H9 (cell line): ENCODE measurements at regions not wholly inside any gene's neighbourhood (a gene's known extent, or its start where the extent isn't known, plus 50 kb on each side); places are given as distances from the start of the nearest gene placed in this dataset.
"Not testable (repeated sequence)": the region's sequence is repeated elsewhere in the genome, so short reads cannot be mapped to it uniquely, and the experiment has no call there.

Source experiments
- DNase-seq: peaks from one replicate; pipeline ENCODE4 v3.0.0-alpha.2; 2017
- H2AFZ ChIP-seq: one replicate; pipeline ENCODE4 v1.6.1; 2013; ENCODE audit warnings: mild to moderate bottlenecking, low read length, control low read depth, moderate library complexity
- H2AK5ac ChIP-seq: 2 replicates; pipeline ENCODE4 v1.6.1; 2013; ENCODE audit warnings: low read length, control low read depth, mixed read lengths; ENCODE audit not compliant: insufficient read length
- H2BK120ac ChIP-seq: one replicate; pipeline ENCODE4 v1.6.1; 2013; ENCODE audit warnings: low read depth, mild to moderate bottlenecking, low read length, control low read depth, inconsistent platforms; ENCODE audit not compliant: poor library complexity, severe bottlenecking
- H2BK12ac ChIP-seq: 2 replicates; pipeline ENCODE4 v1.6.1; 2013; ENCODE audit warnings: low read length, control low read depth, mixed read lengths, low read depth; ENCODE audit not compliant: insufficient read length
- H2BK15ac ChIP-seq: 2 replicates; pipeline ENCODE4 v1.6.1; 2013; ENCODE audit warnings: low read depth, low read length, control low read depth
- H2BK20ac ChIP-seq: one replicate; pipeline ENCODE4 v1.6.1; 2013; ENCODE audit warnings: low read depth, mild to moderate bottlenecking, low read length, control low read depth, inconsistent platforms; ENCODE audit not compliant: poor library complexity, severe bottlenecking
- H2BK5ac ChIP-seq: 2 replicates; pipeline ENCODE4 v1.6.1; 2013; ENCODE audit warnings: low read length, control low read depth, mixed read lengths; ENCODE audit not compliant: insufficient read length
- H3K14ac ChIP-seq: 2 replicates; pipeline ENCODE4 v1.6.1; 2013; ENCODE audit warnings: low read length, control low read depth; ENCODE audit not compliant: insufficient read depth
- H3K18ac ChIP-seq: 2 replicates; pipeline ENCODE4 v1.6.1; 2013; ENCODE audit warnings: low read depth, mild to moderate bottlenecking, mixed read lengths, low read length, control low read depth; ENCODE audit not compliant: insufficient read length
- H3K23ac ChIP-seq: 2 replicates; pipeline ENCODE4 v1.6.1; 2013; ENCODE audit warnings: low read length, control low read depth, mixed read lengths, low read depth; ENCODE audit not compliant: insufficient read length
- H3K23me2 ChIP-seq: 2 replicates; pipeline ENCODE4 v1.6.1; 2013; ENCODE audit warnings: low read depth, mild to moderate bottlenecking, mixed read lengths, low read length, control low read depth; ENCODE audit not compliant: insufficient read length, poor library complexity, severe bottlenecking
- H3K27ac ChIP-seq: 2 replicates; pipeline ENCODE4 v1.5.1; 2013; ENCODE audit warnings: low read length, control low read depth, mixed read lengths, low read depth; ENCODE audit not compliant: insufficient read length
- H3K27me3 ChIP-seq: 2 replicates; pipeline ENCODE4 v1.6.1; 2013; ENCODE audit warnings: low read length, control low read depth, inconsistent platforms; ENCODE audit not compliant: insufficient read depth
- H3K4ac ChIP-seq: 2 replicates; pipeline ENCODE4 v1.6.1; 2013; ENCODE audit warnings: low read depth, mild to moderate bottlenecking, control low read depth, inconsistent platforms, low read length, moderate library complexity
- H3K4me1 ChIP-seq: 2 replicates; pipeline ENCODE4 v1.6.1; 2013; ENCODE audit warnings: low read length, control low read depth, inconsistent platforms; ENCODE audit not compliant: insufficient read depth
- H3K4me2 ChIP-seq: 2 replicates; pipeline ENCODE4 v1.6.1; 2013; ENCODE audit warnings: low read length, control low read depth, mixed read lengths; ENCODE audit not compliant: insufficient read length, insufficient read depth
- H3K56ac ChIP-seq: 2 replicates; pipeline ENCODE4 v1.6.1; 2013; ENCODE audit warnings: low read depth, mild to moderate bottlenecking, mixed read lengths, low read length, control low read depth; ENCODE audit not compliant: insufficient read length
- H3K79me1 ChIP-seq: 2 replicates; pipeline ENCODE4 v1.6.1; 2013; ENCODE audit warnings: low read depth, mild to moderate bottlenecking, moderate library complexity, low read length, control low read depth, inconsistent platforms; ENCODE audit not compliant: insufficient read depth, poor library complexity, severe bottlenecking
- H3K79me2 ChIP-seq: 2 replicates; pipeline ENCODE4 v1.6.1; 2013; ENCODE audit warnings: low read length, control low read depth, inconsistent platforms; ENCODE audit not compliant: insufficient read depth
- H3K9ac ChIP-seq: 2 replicates; pipeline ENCODE4 v1.6.1; 2013; ENCODE audit warnings: low read length, control low read depth, mixed read lengths; ENCODE audit not compliant: insufficient read length; ENCODE audit errors: extremely low read depth
- H3K9me3 ChIP-seq: one replicate; pipeline ENCODE4 v1.6.1; 2013; ENCODE audit warnings: low read depth, low read length, inconsistent platforms; ENCODE audit not compliant: control insufficient read depth
- H3T11ph ChIP-seq: one replicate; pipeline ENCODE4 v1.6.1; 2013; ENCODE audit warnings: mild to moderate bottlenecking, low read length, control low read depth, inconsistent platforms
- H4K20me1 ChIP-seq: one replicate; pipeline ENCODE4 v1.6.1; 2013; ENCODE audit not compliant: control insufficient read depth, insufficient read length, insufficient read depth
- H4K5ac ChIP-seq: 2 replicates; pipeline ENCODE4 v1.6.1; 2013; ENCODE audit warnings: low read depth, mild to moderate bottlenecking, mixed read lengths, low read length, control low read depth; ENCODE audit not compliant: insufficient read length
- H4K8ac ChIP-seq: replicated peaks from 2 replicates; pipeline ENCODE4 v1.6.1; 2013; ENCODE audit warnings: low read length, control low read depth, mixed read lengths, low read depth; ENCODE audit not compliant: insufficient read length
- H4K91ac ChIP-seq: 2 replicates; pipeline ENCODE4 v1.6.1; 2013; ENCODE audit warnings: low read depth, mild to moderate bottlenecking, moderate library complexity, mixed read lengths, low read length, control low read depth; ENCODE audit not compliant: insufficient read length
- H3K27ac Mint-ChIP-seq, 3 experiments: 2 replicates in 2 of 3; 3 replicates in 1 of 3; pipeline ENCODE4 v1.8.0; 2020 to 2021; ENCODE audit warnings: mixed read lengths in 3 of 3, mild to moderate bottlenecking in 1 of 3, moderate library complexity in 1 of 3
- H3K27me3 Mint-ChIP-seq: 2 replicates; pipeline ENCODE4 v1.8.0; 2021; ENCODE audit warnings: low read depth, mild to moderate bottlenecking, moderate library complexity, mixed read lengths
- H3K36me3 Mint-ChIP-seq, 3 experiments: 2 replicates in 2 of 3; 3 replicates in 1 of 3; pipeline ENCODE4 v1.8.0; 2020 to 2021; ENCODE audit warnings: low read depth in 3 of 3, mixed read lengths in 3 of 3; ENCODE audit not compliant: insufficient read depth in 1 of 3
- H3K4me1 Mint-ChIP-seq, 2 experiments: 2 replicates each; pipeline ENCODE4 v1.8.0; 2020; ENCODE audit warnings: mixed read lengths in 2 of 2
- H3K4me3 Mint-ChIP-seq, 2 experiments: 2 replicates in 1 of 2; 3 replicates in 1 of 2; pipeline ENCODE4 v1.8.0; 2020 to 2021; ENCODE audit warnings: mild to moderate bottlenecking in 2 of 2, mixed read lengths in 2 of 2, moderate library complexity in 1 of 2
- H3K9me3 Mint-ChIP-seq, 2 experiments: 2 replicates in 1 of 2; 3 replicates in 1 of 2; pipeline ENCODE4 v1.8.0; 2020; ENCODE audit warnings: mild to moderate bottlenecking in 2 of 2, mixed read lengths in 2 of 2, moderate library complexity in 1 of 2
- WGBS: extraction: QIAGEN DNeasy Blood & Tissue Kit; methylation state at CpG from one replicate; pipeline ENCODE4 v1.1.7; 2013; ENCODE audit warnings: missing lambda C conversion rate, low lambda C conversion rate, mixed read lengths; ENCODE audit not compliant: insufficient read length; ENCODE audit errors: extremely low coverage; 5-methylcytosine and 5-hydroxymethylcytosine counted together
- TF ChIP-seq, protein P1 (sequence below): fragments of 200-600 bp; sonication (generic); conservative IDR thresholded peaks from 3 replicates; pipeline ENCODE4 v1.8.0; 2021; ENCODE audit warnings: antibody characterized with exemption, mild to moderate bottlenecking

- no peak overlapping the region for H3K4me3 Mint-ChIP-seq
Measured at GRCh38 chr11:49405743-49406142, 197.3 kb upstream of the FOLH1 start.

DNA sequence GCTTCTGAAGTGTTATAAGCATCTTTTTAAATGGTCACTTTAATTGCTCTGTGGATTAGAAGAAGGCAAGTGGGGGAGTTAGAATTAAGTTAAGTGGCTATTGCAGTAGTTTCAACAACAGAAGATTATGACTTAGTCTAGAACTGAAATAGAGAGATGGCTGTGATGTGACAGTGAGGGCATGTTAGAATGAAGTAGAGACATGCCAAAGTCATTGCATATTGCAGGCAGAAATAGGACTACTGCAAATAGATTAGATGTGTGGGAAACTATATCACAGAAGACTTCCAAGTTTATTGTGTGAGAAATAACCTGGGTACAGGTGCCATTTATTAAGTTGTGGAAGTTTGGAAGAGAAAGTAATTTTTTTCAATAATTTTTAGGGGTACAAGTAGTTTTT is 187.4 kb upstream of the FOLH1 start:
- not testable (repeated sequence) for DNase-seq, H4K20me1 ChIP-seq, H2BK15ac ChIP-seq, H4K5ac ChIP-seq, H3K23ac ChIP-seq, H3K9me3 ChIP-seq, H2BK5ac ChIP-seq, H3K27me3 Mint-ChIP-seq, H2AK5ac ChIP-seq, H3T11ph ChIP-seq, H3K4me2 ChIP-seq, H3K9ac ChIP-seq, H3K36me3 Mint-ChIP-seq, H2BK120ac ChIP-seq, H3K79me1 ChIP-seq, H2BK20ac ChIP-seq, H3K79me2 ChIP-seq, H3K4me1 Mint-ChIP-seq, H3K56ac ChIP-seq, H3K23me2 ChIP-seq, H3K4me3 Mint-ChIP-seq, H3K18ac ChIP-seq, H3K14ac ChIP-seq, H4K8ac ChIP-seq, H3K27ac ChIP-seq, H3K27ac Mint-ChIP-seq, H4K91ac ChIP-seq, H3K4ac ChIP-seq, H3K4me1 ChIP-seq, H2AFZ ChIP-seq, H3K27me3 ChIP-seq, H2BK12ac ChIP-seq
- H3K9me3 Mint-ChIP-seq, result peaks cover 24 to 82% of the 10 kb centered on the region in 2 experiments

More at GRCh38 chr11:49405743-49406142, 197.3 kb upstream of the FOLH1 start:
- Histone ChIP-seq H3T11ph (no peak overlapping the region), H3K23me2 (no peaks in the 10 kb centered on the region), H3K4ac (no peak overlapping the region), H3K9ac (no peak overlapping the region), H2BK12ac (no peak overlapping the region), H3K27ac (no peak overlapping the region), H2BK15ac (no peak overlapping the region), H4K5ac (no peak overlapping the region), H3K14ac (no peak overlapping the region), H2BK5ac (no peak overlapping the region), H4K20me1 (no peaks in the 10 kb centered on the region), H3K23ac (no peak overlapping the region), H2AFZ (no peak overlapping the region), H2AK5ac (no peak overlapping the region), H2BK20ac (no peak overlapping the region), H3K4me2 (no peak overlapping the region), H3K4me1 (no peaks in the 10 kb centered on the region), H3K18ac (no peak overlapping the region), H3K56ac (no peak overlapping the region), H3K79me2 (no peaks in the 10 kb centered on the region), H4K91ac (no peak overlapping the region), H3K9me3 (no peaks in the 10 kb centered on the region), H3K27me3 (no peaks in the 10 kb centered on the region), H4K8ac (no peak overlapping the region), H2BK120ac (no peak overlapping the region), H3K79me1 (no peaks in the 10 kb centered on the region)
- H3K27me3 Mint-ChIP-seq, result no peaks in the 10 kb centered on the region
- peaks cover 0 to 4% of the 10 kb centered on the region in 2 experiments; a peak in 1 of 4 replicates for H3K4me1 Mint-ChIP-seq
- no peaks in the 10 kb centered on the region; a peak in 1 of 7 replicates for H3K36me3 Mint-ChIP-seq
- no peak overlapping the region for H3K27ac Mint-ChIP-seq
- peak; percentile 43 for DNase-seq
- TF ChIP-seq, protein P1, sequence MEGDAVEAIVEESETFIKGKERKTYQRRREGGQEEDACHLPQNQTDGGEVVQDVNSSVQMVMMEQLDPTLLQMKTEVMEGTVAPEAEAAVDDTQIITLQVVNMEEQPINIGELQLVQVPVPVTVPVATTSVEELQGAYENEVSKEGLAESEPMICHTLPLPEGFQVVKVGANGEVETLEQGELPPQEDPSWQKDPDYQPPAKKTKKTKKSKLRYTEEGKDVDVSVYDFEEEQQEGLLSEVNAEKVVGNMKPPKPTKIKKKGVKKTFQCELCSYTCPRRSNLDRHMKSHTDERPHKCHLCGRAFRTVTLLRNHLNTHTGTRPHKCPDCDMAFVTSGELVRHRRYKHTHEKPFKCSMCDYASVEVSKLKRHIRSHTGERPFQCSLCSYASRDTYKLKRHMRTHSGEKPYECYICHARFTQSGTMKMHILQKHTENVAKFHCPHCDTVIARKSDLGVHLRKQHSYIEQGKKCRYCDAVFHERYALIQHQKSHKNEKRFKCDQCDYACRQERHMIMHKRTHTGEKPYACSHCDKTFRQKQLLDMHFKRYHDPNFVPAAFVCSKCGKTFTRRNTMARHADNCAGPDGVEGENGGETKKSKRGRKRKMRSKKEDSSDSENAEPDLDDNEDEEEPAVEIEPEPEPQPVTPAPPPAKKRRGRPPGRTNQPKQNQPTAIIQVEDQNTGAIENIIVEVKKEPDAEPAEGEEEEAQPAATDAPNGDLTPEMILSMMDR, result no peak
- H3K9me3 Mint-ChIP-seq, result peaks cover 30 to 62% of the 10 kb centered on the region in 2 experiments
- WGBS, result no CpG with 5 or more reads among the region's 14 CpGs
